Retinal pigment epithelial cell (primary cell): ENCODE measurements at regions not wholly inside any gene's neighbourhood (a gene's known extent, or its start where the extent isn't known, plus 50 kb on each side); places are given as distances from the start of the nearest gene placed in this dataset.

Source experiments
- DNase-seq: peaks from one replicate; pipeline ENCODE4 v3.0.0-alpha.2; 2010; ENCODE audit warnings: low read depth
- H3K4me3 ChIP-seq: 2 replicates; pipeline ENCODE4 v1.5.1; 2011; ENCODE audit warnings: mild to moderate bottlenecking, low read length, control low read depth, moderate library complexity
- TF ChIP-seq, protein P1 (sequence below): conservative IDR thresholded peaks from 2 replicates; pipeline ENCODE4 v1.5.1; 2011; ENCODE audit warnings: low read depth, low read length, control low read depth, inconsistent platforms

GRCh38 chr13:78139765-78140164 is 221.1 kb upstream of the EDNRB start:
- TF ChIP-seq, protein P1, sequence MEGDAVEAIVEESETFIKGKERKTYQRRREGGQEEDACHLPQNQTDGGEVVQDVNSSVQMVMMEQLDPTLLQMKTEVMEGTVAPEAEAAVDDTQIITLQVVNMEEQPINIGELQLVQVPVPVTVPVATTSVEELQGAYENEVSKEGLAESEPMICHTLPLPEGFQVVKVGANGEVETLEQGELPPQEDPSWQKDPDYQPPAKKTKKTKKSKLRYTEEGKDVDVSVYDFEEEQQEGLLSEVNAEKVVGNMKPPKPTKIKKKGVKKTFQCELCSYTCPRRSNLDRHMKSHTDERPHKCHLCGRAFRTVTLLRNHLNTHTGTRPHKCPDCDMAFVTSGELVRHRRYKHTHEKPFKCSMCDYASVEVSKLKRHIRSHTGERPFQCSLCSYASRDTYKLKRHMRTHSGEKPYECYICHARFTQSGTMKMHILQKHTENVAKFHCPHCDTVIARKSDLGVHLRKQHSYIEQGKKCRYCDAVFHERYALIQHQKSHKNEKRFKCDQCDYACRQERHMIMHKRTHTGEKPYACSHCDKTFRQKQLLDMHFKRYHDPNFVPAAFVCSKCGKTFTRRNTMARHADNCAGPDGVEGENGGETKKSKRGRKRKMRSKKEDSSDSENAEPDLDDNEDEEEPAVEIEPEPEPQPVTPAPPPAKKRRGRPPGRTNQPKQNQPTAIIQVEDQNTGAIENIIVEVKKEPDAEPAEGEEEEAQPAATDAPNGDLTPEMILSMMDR: no peak
- DNase-seq: no peak
- H3K4me3 ChIP-seq: no peak overlapping the region

DNA sequence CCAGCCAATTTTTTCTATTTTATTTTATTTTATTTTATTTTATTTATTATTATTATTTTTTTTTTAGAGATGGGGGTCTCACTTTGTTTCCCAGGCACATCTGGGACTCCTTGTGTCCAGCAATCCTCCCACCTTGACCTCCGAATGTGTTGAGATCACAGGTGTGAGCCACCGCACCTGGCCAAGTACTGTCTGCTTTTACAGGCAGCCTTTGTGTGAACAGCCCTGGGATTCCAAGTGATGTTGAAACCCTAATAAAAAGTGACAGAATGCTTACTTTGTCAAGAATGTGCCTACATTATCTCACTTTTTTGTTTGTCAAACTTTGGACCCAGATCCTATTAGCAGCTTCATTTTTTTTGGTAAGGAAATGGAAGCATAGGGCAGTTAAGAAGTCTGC is 220.1 kb upstream of the EDNRB start:
- no peak overlapping the region for H3K4me3 ChIP-seq
- TF ChIP-seq, protein P1: no peak
- no peak for DNase-seq

DNA sequence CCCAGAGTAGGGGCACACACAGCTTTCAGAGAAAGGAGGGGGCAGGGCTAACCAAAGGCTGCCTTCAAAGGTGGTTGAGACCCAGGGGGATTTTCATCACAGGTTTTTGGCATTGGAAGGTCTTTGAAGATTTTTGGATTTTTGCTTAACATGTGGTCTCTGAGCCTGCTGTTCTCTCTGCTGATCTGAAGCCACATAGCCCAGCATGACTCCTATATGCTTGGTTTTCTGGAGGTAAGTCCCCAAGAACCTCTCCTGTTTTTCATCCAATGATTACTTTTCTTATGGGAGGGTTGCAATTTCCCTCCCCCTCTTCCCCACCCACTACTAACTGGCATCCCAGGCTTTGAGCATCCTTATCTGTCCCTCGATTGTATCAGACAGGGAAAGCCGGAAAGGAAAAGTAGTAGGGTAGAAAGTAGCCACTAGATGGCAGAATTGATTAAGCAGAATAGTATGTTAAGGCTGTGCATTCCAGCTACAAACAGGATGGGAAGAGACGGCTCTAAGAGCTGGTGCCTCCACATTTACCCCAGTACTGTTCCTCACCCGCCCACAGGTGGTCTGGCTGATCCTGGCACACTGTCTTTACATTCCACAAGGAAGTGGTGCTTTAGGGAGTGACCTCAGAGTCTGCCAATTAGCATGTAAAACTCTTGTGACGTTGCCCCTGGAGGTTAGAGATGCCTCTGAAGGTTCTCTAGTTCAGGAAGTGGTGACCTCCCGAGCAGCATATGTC is 218.9 kb upstream of the EDNRB start:
- TF ChIP-seq, protein P1: peak; percentile 70
- H3K4me3 ChIP-seq: no peak overlapping the region
- peak; percentile 16 for DNase-seq

- no peak for DNase-seq
- TF ChIP-seq, protein P1: no peak
- no peak overlapping the region for H3K4me3 ChIP-seq
Measured at GRCh38 chr13:78136966-78137365, 218.3 kb upstream of the EDNRB start.

DNA sequence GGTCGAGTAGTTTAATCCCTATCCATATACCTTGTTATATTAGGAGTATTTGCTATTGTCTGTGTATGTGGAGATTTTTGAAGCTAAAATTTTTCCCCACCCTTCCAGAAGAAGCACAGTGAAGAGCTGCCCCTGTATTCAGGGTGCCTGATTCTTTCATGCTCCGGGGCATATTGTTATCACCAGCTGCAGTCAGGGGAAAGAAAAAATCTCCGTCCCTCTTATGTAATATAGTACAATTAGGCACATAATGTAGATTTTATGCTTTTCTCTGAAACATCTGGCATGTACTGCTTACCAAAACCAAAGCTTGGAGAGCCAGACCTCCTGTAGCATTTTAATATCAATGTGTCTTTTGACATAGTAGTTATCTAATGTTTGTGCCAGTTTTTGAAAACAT is 214.9 kb upstream of the EDNRB start:
- H3K4me3 ChIP-seq: no peak overlapping the region
- DNase-seq: no peak
- TF ChIP-seq, protein P1: no peak

DNA sequence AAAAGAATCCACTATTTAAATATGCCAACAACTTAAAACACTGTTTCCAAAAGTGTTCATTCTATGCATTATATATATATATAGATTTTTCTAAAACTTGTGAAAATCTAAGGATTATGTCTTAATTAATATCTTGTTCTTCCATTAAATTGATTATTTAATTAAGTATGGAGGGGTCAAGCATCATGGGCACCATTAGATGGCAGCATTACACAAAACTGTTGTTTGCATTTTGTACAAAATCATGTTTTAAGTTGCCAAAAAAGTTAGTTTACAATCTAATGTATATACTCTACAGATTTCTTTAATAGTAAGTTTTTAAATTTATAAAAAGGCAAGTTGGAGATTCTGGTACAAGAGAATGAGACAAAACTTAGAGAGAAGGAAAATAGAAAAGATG is 213.2 kb upstream of the EDNRB start:
- no peak overlapping the region for H3K4me3 ChIP-seq
- TF ChIP-seq, protein P1: peak; percentile 61
- DNase-seq: no peak

GRCh38 chr13:78131346-78131745 is 212.7 kb upstream of the EDNRB start:
- no peak for DNase-seq
- TF ChIP-seq, protein P1: no peak
- no peak overlapping the region for H3K4me3 ChIP-seq
